ENCODE measurements at regions not wholly inside any gene's neighbourhood (a gene's known extent, or its start where the extent isn't known, plus 50 kb on each side); places are given as distances from the start of the nearest gene placed in this dataset.

DNA sequence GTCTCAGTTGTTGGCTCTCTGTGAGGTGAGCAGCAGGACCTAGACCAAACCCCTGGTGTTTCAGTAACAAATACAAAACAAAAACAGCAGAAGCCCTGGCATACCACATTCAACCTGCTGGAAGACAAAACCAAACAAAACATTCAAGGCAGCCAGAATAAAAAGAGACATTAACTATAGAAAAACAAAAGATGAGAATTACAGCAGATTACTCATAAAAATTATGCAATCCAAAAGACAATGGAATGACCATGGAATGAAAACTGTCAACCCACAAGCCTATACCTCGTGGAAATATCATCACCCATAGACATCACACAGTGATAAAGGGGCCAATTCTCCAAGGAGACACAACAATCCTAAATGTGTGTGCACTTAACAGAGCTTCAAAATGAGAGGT is 106.0 kb upstream of the IQSEC1 start:
- Histone ChIP-seq H3K4me3 (ENCODE audit: insufficient read depth, low read length, poor library complexity, severe bottlenecking) (no peak overlapping the region), H3K4me2 (ENCODE audit: low read depth, low read length, poor library complexity, severe bottlenecking) (no peak overlapping the region), H3K36me3 (ENCODE audit: low read length) (no peaks in the 10 kb centered on the region), H2AFZ (ENCODE audit: low read depth, low read length, severe bottlenecking) (no peak overlapping the region), H3K79me2 (ENCODE audit: insufficient read depth, low read length) (no peaks in the 10 kb centered on the region), H3K27ac (ENCODE audit: low read depth, low read length) (no peak overlapping the region), H4K20me1 (ENCODE audit: low read depth, low read length) (no peaks in the 10 kb centered on the region), H3K9me2 (replicated peaks; ENCODE audit: insufficient read depth, low read length) (no peaks in the 10 kb centered on the region), H3K9ac (ENCODE audit: low read length) (no peak overlapping the region), H3K9me3 (ENCODE audit: insufficient read depth, low read length) (peaks cover 14% of the 10 kb centered on the region; the same call in 1 of the 2 replicates), H3K27me3 (ENCODE audit: low read length) (no peaks in the 10 kb centered on the region), H3F3A (ENCODE audit: insufficient read depth) (no peaks in the 10 kb centered on the region)
- TF ChIP-seq CTCF (IDR thresholded peaks at IDR 0.05; ENCODE audit: insufficient read depth, low read length, poor library complexity, severe bottlenecking) (no peak), EZH2phosphoT487 (conservative IDR thresholded peaks at IDR 0.05; ENCODE audit: low read length) (no peak)

DNA sequence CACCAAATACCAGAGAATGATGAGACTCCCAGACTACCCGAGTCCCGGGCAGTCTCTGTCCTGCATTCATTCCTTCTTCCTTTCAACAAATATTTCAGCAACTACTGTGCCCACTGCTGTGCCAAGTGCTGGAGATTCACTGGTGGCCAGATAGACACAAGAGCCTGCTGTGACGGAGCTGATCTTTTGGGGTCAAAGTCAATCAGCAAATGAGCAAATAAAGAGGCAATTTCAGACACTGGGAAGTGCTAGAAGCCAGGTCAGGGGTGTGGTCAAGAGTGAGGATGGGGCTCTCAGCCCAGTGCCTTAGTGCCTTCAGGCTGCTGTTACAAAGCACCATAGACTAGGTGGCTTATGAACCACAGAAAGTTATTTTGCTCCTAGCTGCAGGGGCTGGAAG is 104.9 kb upstream of the IQSEC1 start:
- Histone ChIP-seq H3K79me2 (ENCODE audit: insufficient read depth, low read length) (no peaks in the 10 kb centered on the region), H3K9me2 (replicated peaks; ENCODE audit: insufficient read depth, low read length) (no peaks in the 10 kb centered on the region), H3K36me3 (ENCODE audit: low read length) (no peaks in the 10 kb centered on the region), H3K4me3 (ENCODE audit: insufficient read depth, low read length, poor library complexity, severe bottlenecking) (no peak overlapping the region), H2AFZ (ENCODE audit: low read depth, low read length, severe bottlenecking) (no peak overlapping the region), H3K9ac (ENCODE audit: low read length) (no peak overlapping the region), H3K27me3 (ENCODE audit: low read length) (no peaks in the 10 kb centered on the region), H3K27ac (ENCODE audit: low read depth, low read length) (no peak overlapping the region), H3K9me3 (ENCODE audit: insufficient read depth, low read length) (peaks cover 14% of the 10 kb centered on the region; the same call in 1 of the 2 replicates), H4K20me1 (ENCODE audit: low read depth, low read length) (no peaks in the 10 kb centered on the region), H3K4me2 (ENCODE audit: low read depth, low read length, poor library complexity, severe bottlenecking) (no peak overlapping the region), H3F3A (ENCODE audit: insufficient read depth) (no peaks in the 10 kb centered on the region)
- TF ChIP-seq EZH2phosphoT487 (conservative IDR thresholded peaks at IDR 0.05; ENCODE audit: low read length) = no peak
- TF ChIP-seq CTCF (IDR thresholded peaks at IDR 0.05; ENCODE audit: insufficient read depth, low read length, poor library complexity, severe bottlenecking) = no peak

- H3K4me3 ChIP-seq (ENCODE audit: insufficient read depth, low read length, poor library complexity, severe bottlenecking) = no peak overlapping the region
- no peak overlapping the region for H3K9ac ChIP-seq (ENCODE audit: low read length)
- H3K27me3 ChIP-seq (ENCODE audit: low read length) = no peaks in the 10 kb centered on the region
- no peaks in the 10 kb centered on the region for H3F3A ChIP-seq (ENCODE audit: insufficient read depth)
- H3K9me3 ChIP-seq (ENCODE audit: insufficient read depth, low read length) = peaks cover 14% of the 10 kb centered on the region; the same call in 1 of the 2 replicates
- no peaks in the 10 kb centered on the region for H3K36me3 ChIP-seq (ENCODE audit: low read length)
- no peak overlapping the region for H3K27ac ChIP-seq (ENCODE audit: low read depth, low read length)
- TF ChIP-seq CTCF (IDR thresholded peaks at IDR 0.05; ENCODE audit: insufficient read depth, low read length, poor library complexity, severe bottlenecking) (no peak), EZH2phosphoT487 (conservative IDR thresholded peaks at IDR 0.05; ENCODE audit: low read length) (no peak)
- no peaks in the 10 kb centered on the region for H4K20me1 ChIP-seq (ENCODE audit: low read depth, low read length)
- no peak overlapping the region for H3K4me2 ChIP-seq (ENCODE audit: low read depth, low read length, poor library complexity, severe bottlenecking)
- H3K9me2 ChIP-seq (replicated peaks; ENCODE audit: insufficient read depth, low read length) = no peaks in the 10 kb centered on the region
- no peaks in the 10 kb centered on the region for H3K79me2 ChIP-seq (ENCODE audit: insufficient read depth, low read length)
- no peak overlapping the region for H2AFZ ChIP-seq (ENCODE audit: low read depth, low read length, severe bottlenecking)
Measured at GRCh38 chr3:13177641-13178040, 104.4 kb upstream of the IQSEC1 start.

Data from SU-DHL-6 (cell line).